ENCODE measurements at regions not wholly inside any gene's neighbourhood (a gene's known extent, or its start where the extent isn't known, plus 50 kb on each side); places are given as distances from the start of the nearest gene placed in this dataset.
A peak's percentile ranks its signal among the peaks of the same experiment; 100 is the strongest.
"Not testable (repeated sequence)": the region's sequence is repeated elsewhere in the genome, so short reads cannot be mapped to it uniquely, and the experiment has no call there.

DNA sequence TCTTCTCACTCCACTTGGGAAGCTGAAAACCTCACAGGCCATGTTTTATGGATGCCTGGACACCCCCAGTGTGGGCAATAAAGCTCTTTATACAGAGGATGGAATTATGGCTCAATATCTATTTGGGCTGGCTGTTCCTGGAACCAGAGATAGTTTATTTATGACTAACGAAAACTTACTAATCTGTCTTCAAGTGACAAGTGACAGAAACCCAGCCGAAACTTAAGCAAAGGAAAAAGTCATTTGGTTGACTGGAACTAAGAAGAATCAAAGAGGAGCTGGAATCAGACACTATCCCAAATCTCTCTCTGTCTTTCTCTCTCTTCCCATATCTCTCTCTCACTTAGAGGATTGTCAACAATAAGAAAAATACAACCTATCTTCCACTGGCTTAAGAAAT lies 78.3 kb upstream of the CDK6 start:
- DNase-seq = no peak

DNA sequence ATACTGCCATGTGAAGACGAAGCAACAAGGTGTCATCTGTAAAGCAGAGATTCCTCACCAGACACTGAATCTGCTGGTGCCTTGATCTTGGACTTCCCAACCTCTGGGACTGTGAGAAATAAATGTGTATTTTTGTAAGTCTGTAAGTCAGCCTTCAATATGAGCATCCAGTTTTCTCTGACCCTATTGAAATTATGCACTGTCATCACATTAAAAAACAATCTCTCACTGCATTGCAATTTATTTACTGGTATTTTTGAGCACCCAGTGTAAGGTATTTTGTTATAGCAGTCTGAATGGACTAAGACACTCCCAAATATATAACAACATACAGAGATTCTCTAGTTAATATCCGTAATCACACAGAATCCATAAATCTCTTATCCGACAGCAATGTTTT lies 77.5 kb upstream of the CDK6 start:
- no peak for DNase-seq

GRCh38 chr7:92910976-92911375 lies 74.6 kb upstream of the CDK6 start:
- DNase-seq = no peak

GRCh38 chr7:92909686-92910475 lies 73.5 kb upstream of the CDK6 start:
- DNase-seq = no peak

DNA sequence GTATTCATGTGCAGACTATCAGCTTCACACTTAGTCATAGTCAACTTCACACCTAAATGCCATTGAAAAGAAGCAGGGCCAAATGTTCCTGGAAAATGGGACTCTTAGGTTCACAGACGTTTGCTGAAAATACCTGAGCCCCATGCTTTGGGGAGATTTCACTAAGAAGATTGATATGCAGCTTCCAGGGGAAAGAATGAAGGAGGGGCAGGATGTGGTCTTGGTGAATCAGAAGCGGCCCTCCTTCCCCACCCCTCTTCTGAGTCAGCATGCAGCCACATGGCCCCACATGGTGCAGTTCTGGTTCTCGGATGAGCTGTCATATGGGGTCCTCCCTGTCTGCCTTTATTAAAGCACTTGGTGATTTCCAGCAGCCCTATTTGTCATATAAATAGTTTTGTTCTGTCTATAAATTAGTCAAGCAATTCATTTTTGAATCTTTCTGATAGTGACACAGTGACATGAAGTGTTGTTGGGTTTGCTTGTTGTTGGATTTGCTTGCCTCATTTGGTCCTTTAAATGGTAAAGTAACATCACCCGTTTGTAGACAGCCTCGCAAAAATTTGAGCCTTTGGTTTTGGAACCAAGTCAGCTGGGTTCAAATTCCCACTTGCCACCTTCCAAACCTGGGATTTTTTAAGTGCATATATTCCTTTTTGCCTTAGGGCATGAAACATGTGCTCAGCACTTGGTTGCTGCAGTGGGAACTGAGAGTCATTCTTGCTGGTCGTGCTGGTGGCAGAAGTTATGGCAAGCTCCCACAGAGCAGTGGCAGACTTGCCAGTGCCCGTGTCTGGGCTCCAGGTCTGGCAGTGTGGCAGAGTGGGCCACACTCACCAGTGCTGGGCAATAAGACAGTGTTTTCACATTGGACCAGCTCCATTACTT lies 68.1 kb upstream of the CDK6 start:
- peak; percentile 97 for DNase-seq

DNA sequence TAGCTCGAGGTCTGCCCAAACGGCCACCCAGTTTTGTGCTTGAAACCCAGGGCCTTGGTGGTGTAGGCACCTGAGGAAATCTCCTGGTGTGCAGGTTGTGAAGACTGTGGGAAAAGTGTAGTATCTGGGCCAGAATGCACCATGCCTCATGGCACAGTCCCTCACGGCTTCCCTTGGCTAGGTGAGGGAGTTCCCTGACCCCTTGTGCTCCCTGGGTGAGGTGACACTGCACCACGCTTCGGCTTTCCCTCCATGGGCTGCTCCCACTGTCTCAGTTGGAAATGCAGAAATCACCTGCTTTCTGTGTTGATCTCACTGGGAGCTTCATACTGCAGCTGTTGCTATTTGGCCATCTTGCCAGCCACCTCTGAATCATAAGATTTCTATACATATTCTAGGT lies 62.4 kb upstream of the CDK6 start:
- no peak for DNase-seq

DNA sequence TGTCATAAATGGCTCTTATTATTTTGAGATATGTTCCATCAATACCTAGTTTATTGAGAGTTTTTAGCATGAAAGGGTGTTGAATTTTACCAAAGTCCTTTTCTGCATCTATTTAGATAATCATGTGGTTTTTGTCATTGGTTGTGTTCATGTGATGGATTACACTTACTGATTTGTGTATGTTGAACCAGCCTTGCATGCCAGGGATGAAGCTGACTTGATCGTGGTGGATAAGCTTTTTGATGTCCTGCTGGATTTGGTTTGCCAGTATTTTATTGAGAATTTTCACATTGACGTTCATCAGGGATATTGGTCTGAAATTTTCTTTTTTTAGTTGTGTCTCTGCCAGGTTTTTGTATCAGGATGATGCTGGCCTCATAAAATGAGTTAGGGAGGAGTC lies 58.5 kb upstream of the CDK6 start:
- DNase-seq = not testable (repeated sequence)

- no peak for DNase-seq
Measured at GRCh38 chr7:92889081-92889480, 52.7 kb upstream of the CDK6 start.

Data from fibroblast of skin of scalp (primary cell).